ENCODE measurements at regions not wholly inside any gene's neighbourhood (a gene's known extent, or its start where the extent isn't known, plus 50 kb on each side); places are given as distances from the start of the nearest gene placed in this dataset.

GRCh38 chr5:21097661-21098060 is 1109.7 kb upstream of the CDH18 start:
- Histone ChIP-seq H3K27me3 (ENCODE audit: control insufficient read depth, insufficient read depth, low read length) (no peaks in the 10 kb centered on the region), H3K4me3 (ENCODE audit: low read depth, low read length) (no peak overlapping the region), H3K36me3 (ENCODE audit: control insufficient read depth, insufficient read depth, low read length) (no peaks in the 10 kb centered on the region)
- ChIA-PET CTCF (interaction anchor here (0.6 kb wide), 1 partner anchor 295 kb away, joined by 3 read pairs; no protein-coding TSS in a partner anchor), POLR2A (no interaction called here)
- no peak for TF ChIP-seq CTCF (IDR thresholded peaks at IDR 0.05; ENCODE audit: insufficient read depth, low read depth, low read length)
- DNase-seq (ENCODE audit: low read depth), result no peak

GRCh38 chr5:21094619-21095018 is 1106.6 kb upstream of the CDH18 start:
- no peaks in the 10 kb centered on the region for H3K27me3 ChIP-seq (ENCODE audit: control insufficient read depth, insufficient read depth, low read length)
- no peaks in the 10 kb centered on the region for H3K36me3 ChIP-seq (ENCODE audit: control insufficient read depth, insufficient read depth, low read length)
- no peak for DNase-seq (ENCODE audit: low read depth)
- no peak for TF ChIP-seq CTCF (IDR thresholded peaks at IDR 0.05; ENCODE audit: insufficient read depth, low read depth, low read length)
- ChIA-PET CTCF (no interaction called here), POLR2A (no interaction called here)
- no peak overlapping the region for H3K4me3 ChIP-seq (ENCODE audit: low read depth, low read length)

- H3K27me3 ChIP-seq (ENCODE audit: control insufficient read depth, insufficient read depth, low read length), result no peaks in the 10 kb centered on the region
- H3K4me3 ChIP-seq (ENCODE audit: low read depth, low read length), result no peak overlapping the region
- no peak for DNase-seq (ENCODE audit: low read depth)
- no peak for TF ChIP-seq CTCF (IDR thresholded peaks at IDR 0.05; ENCODE audit: insufficient read depth, low read depth, low read length)
- POLR2A ChIA-PET, result no interaction called here
- CTCF ChIA-PET, result interaction anchor here (1.0 kb wide), 1 partner anchor 39 kb away, joined by 3 read pairs; no protein-coding TSS in a partner anchor
- no peaks in the 10 kb centered on the region; the same call in 1 of the 2 replicates for H3K36me3 ChIP-seq (ENCODE audit: control insufficient read depth, insufficient read depth, low read length)
These were observed 1099.8 kb upstream of the CDH18 start for GRCh38 chr5:21087766-21088165.

- no peak for DNase-seq (ENCODE audit: low read depth)
- ChIA-PET POLR2A (no interaction called here), CTCF (no interaction called here)
- TF ChIP-seq CTCF (IDR thresholded peaks at IDR 0.05; ENCODE audit: insufficient read depth, low read depth, low read length), result no peak
- no peak overlapping the region for H3K4me3 ChIP-seq (ENCODE audit: low read depth, low read length)
- H3K36me3 ChIP-seq (ENCODE audit: control insufficient read depth, insufficient read depth, low read length), result no peaks in the 10 kb centered on the region; the same call in 1 of the 2 replicates
- H3K27me3 ChIP-seq (ENCODE audit: control insufficient read depth, insufficient read depth, low read length), result no peaks in the 10 kb centered on the region
These were observed 1097.8 kb upstream of the CDH18 start for GRCh38 chr5:21085791-21086190.

- POLR2A ChIA-PET, result no interaction called here
- Histone ChIP-seq H3K4me3 (ENCODE audit: low read depth, low read length) (no peak overlapping the region), H3K27me3 (ENCODE audit: control insufficient read depth, insufficient read depth, low read length) (no peaks in the 10 kb centered on the region), H3K36me3 (ENCODE audit: control insufficient read depth, insufficient read depth, low read length) (no peaks in the 10 kb centered on the region)
- no peak for TF ChIP-seq CTCF (IDR thresholded peaks at IDR 0.05; ENCODE audit: insufficient read depth, low read depth, low read length)
- CTCF ChIA-PET, result no interaction called here
- no peak for DNase-seq (ENCODE audit: low read depth)
These were observed 1084.0 kb upstream of the CDH18 start for GRCh38 chr5:21071986-21072385.

All from BJ (cell line).